GM10266 (cell line): ENCODE measurements at regions not wholly inside any gene's neighbourhood (a gene's known extent, or its start where the extent isn't known, plus 50 kb on each side); places are given as distances from the start of the nearest gene placed in this dataset.

Experiments used
- DNase-seq: peaks from one replicate; pipeline ENCODE4 v3.0.0; 2012; ENCODE audit errors: extremely low spot score
- CTCF ChIP-seq: IDR thresholded peaks from 2 replicates; pipeline ENCODE4 v1.5.1; 2012; ENCODE audit warnings: mild to moderate bottlenecking, low read depth; ENCODE audit not compliant: control insufficient read depth, insufficient read depth; ENCODE audit errors: missing control alignments

DNA sequence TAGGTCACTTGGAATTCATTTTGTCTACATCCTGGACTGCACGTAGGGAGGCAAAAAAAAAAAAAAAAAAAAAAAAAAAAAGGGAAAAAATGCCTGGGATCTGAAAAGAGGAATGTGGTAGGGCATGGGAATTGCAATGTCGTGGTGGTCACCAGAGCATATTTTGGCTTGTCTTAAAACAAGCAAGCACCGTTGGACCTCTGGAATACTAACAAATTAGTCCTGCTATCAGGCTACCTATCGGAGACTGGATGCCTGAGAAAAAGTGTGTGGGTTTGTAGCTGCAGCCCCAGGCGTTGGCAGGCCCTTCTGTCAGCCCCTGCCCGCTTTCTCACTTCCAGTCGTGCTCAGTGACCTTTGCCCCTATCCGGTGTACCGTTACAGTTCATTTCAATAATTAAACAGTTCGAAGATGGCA is 588.5 kb upstream of the ZEB2 start:
- DNase-seq, result no peak
- no peak for TF ChIP-seq CTCF

DNA sequence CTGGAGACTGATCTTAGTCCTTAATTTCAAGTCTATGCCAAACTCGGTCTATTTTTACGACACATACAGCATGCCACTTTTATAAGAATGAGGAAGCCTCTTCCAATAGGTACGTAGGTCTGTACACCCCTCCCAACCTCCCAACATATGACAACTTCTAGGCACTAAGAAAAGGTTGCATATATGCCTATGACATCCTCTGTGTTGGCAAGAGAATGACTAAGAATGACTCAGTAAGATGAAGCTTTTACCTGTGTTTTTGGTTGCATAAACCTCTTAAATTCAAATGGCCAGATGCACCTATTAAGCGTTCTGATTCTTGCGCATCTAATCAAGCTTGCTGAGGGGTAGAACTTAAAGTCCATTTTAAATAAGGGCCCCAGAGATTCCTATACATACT is 586.4 kb upstream of the ZEB2 start:
- TF ChIP-seq CTCF, result no peak
- no peak for DNase-seq

- no peak for TF ChIP-seq CTCF
- no peak for DNase-seq
Observed at GRCh38 chr2:145102706-145103105, 582.8 kb upstream of the ZEB2 start.

- TF ChIP-seq CTCF, result no peak
- DNase-seq, result no peak
Observed at GRCh38 chr2:145100301-145100700, 580.4 kb upstream of the ZEB2 start.

DNA sequence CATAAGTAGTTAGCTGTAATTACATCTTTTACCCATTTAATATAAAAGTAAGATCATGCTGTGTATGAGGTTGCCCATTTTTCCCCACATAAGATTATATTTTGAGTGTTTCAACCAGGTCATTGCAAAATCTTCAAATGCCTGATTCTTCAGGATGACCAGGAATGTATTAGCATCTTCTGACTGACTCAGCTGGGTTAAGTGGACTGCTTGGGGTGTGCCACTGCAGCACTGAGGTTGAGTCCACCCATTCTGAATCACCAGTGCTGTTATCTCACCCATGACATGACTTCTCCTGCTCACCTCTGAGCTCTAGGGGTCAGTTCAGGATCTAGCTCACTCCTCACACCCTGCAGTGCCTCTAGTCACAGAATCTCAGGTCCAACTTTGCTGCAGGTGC is 576.7 kb upstream of the ZEB2 start:
- TF ChIP-seq CTCF, result no peak
- no peak for DNase-seq

GRCh38 chr2:145095641-145096435 is 575.9 kb upstream of the ZEB2 start:
- no peak for TF ChIP-seq CTCF
- no peak for DNase-seq

DNA sequence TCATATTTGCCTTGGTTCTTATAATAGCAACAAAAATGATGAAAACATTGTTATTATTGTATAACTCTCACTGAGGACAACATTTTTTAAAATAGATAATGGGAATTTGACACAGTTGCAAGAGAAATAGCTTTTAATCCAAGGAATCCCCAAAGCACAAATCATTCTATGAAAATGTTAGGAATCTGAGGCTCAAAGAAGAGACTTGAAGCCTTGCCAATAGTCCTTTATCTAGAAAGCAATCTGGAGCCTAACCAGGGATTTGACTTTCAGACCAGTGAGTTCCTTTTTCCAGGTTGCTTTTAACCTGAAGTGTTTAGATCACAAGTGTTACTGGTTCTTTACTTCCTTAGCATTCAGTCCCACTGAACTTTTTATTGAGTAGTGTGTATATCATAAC is 574.5 kb upstream of the ZEB2 start:
- no peak for TF ChIP-seq CTCF

More for the DNA sequence above, 574.5 kb upstream of the ZEB2 start:
- DNase-seq, result no peak
